IPS-20b (cell line): ENCODE measurements at regions not wholly inside any gene's neighbourhood (a gene's known extent, or its start where the extent isn't known, plus 50 kb on each side); places are given as distances from the start of the nearest gene placed in this dataset.

Experiments used
- H3K27ac ChIP-seq: one replicate; pipeline ENCODE4 v1.5.1; 2013; ENCODE audit warnings: low read length
- H3K27me3 ChIP-seq: 2 replicates; pipeline ENCODE4 v1.6.1; 2013; ENCODE audit warnings: mild to moderate bottlenecking, low read length, inconsistent platforms; ENCODE audit not compliant: insufficient read depth
- H3K36me3 ChIP-seq: 2 replicates; pipeline ENCODE4 v1.6.1; 2013; ENCODE audit warnings: low read depth, mild to moderate bottlenecking, inconsistent platforms, low read length, moderate library complexity; ENCODE audit not compliant: insufficient read depth
- H3K4me1 ChIP-seq: 2 replicates; pipeline ENCODE4 v1.6.1; 2013; ENCODE audit warnings: mild to moderate bottlenecking, control low read depth, inconsistent platforms, low read length, moderate library complexity; ENCODE audit not compliant: insufficient read depth
- H3K4me3 ChIP-seq: 2 replicates; pipeline ENCODE4 v1.5.1; 2013; ENCODE audit warnings: mild to moderate bottlenecking, low read length, inconsistent platforms
- H3K9ac ChIP-seq: 2 replicates; pipeline ENCODE4 v1.6.1; 2013; ENCODE audit warnings: low read depth, mild to moderate bottlenecking, inconsistent platforms, low read length, moderate library complexity
- H3K9me3 ChIP-seq: 2 replicates; pipeline ENCODE4 v1.6.1; 2013; ENCODE audit warnings: mild to moderate bottlenecking, low read depth, low read length, inconsistent platforms; ENCODE audit not compliant: insufficient read depth

DNA sequence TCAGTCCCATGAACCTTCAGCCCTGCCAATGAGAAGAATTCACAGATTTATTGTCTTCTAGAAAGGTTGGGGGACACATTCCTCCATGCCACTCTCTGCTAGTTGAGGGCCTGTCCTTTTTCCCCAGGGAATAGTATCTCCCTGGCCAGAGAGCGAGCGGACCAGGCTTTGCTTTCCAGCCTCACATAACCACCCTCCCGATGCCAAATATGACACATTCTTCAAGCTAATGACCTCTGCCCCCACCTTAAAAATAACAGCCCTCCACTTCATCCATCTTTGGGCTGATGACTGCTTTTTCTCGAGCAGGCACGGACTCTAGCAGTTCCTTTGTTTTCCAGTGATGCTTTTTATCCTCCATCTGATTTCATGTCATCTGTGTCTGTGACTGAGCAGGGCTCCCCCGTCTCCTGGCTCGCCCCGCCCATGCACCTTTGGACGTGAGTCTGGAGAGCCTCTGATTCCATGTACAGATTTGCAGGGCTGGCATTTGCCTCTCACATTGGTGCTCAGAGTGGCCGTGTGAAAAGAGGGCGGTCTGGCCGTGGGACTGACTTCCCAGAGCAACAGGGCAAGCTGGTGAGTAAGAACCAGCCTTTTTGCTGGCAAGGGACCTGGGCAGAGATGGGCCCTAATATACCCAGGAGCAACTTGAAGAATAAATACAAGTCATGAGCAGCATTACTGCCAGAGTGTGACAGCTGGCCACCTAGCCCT lies 279.8 kb downstream of the BCOR start:
- Histone ChIP-seq H3K9me3 (no peaks in the 10 kb centered on the region), H3K9ac (peak overlapping the region; percentile 85; the same call in 1 of the 2 replicates), H3K27ac (peak overlapping the region; percentile 52), H3K36me3 (no peaks in the 10 kb centered on the region), H3K4me3 (peak overlapping the region; percentile 59; the same call in 1 of the 2 replicates), H3K27me3 (peaks cover 10% of the 10 kb centered on the region), H3K4me1 (peaks cover 35% of the 10 kb centered on the region; the same call in 1 of the 2 replicates)

DNA sequence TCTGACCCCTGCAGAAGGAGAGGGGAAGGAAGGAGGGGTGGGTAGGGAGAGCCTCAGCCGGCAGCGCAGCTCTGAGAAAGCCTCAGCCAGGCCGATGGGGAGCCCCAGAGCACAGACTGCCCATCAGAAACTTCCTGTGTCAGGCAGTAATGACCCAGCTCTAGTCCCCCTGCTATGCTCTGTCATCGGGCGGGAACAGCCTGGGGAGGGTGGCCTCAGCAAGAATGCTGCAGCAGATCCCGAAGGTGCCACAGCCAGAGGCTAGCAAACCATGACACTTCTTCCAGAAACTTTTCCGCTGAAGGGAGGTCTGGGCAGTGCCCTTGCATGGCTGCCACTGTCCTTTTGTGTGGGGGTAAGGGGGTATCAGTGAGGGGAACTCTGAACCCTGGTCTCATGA lies 279.0 kb downstream of the BCOR start:
- H3K27me3 ChIP-seq, result peaks cover 18% of the 10 kb centered on the region
- peaks cover 35% of the 10 kb centered on the region; the same call in 1 of the 2 replicates for H3K4me1 ChIP-seq
- no peak overlapping the region for H3K27ac ChIP-seq
- H3K9ac ChIP-seq, result no peak overlapping the region
- H3K9me3 ChIP-seq, result no peaks in the 10 kb centered on the region
- no peak overlapping the region for H3K4me3 ChIP-seq
- H3K36me3 ChIP-seq, result no peaks in the 10 kb centered on the region

DNA sequence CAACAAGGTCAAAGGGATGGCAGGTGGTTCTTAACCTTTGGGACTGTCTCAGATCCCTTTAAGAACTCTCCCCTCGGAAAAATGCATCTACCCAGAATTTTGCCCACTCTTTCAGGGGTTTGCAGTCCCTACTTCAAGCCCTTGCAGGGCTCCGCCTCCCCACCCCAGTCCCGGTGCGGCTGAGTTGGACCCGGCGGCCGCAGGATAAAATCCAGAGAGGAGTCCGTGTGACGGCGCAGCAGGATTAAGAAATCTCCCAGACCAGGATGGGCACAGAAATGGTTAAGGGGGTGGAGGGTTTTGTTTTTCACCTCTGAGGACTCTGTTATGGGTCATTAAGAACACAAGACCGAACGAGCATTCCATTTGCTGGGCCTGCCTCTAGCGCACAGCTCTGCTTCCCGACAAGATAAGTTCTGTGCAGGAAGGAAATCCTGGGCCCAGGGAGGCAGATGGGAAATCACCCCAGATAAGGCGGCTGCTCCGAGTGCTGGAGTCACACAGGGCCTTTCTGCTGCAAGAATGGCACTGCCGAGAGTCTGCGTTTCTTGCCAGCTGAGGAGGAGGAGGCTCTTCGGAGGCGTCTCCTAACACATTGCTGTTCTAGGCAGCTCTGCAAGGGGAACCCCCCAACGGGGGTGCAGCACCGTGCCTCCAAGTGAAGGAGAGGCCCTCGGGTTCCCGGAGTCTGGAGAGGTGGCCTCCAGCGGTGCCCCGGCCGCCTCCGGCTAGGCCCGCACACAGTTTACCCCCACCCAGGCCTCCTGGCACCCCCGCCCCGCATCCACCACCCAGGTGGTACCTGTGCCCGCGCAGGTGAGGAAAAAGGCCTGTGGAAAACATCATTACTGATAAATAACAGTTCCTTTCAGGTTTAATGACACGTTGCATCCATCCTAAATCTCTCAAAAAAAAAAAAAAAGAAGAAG lies 277.6 kb downstream of the BCOR start:
- H3K4me1 ChIP-seq, result peaks cover 35% of the 10 kb centered on the region; the same call in 1 of the 2 replicates
- H3K27me3 ChIP-seq, result peaks cover 22% of the 10 kb centered on the region
- H3K27ac ChIP-seq, result no peak overlapping the region
- peak overlapping the region; percentile 63 for H3K4me3 ChIP-seq
- H3K9ac ChIP-seq, result peak overlapping the region; percentile 68; the same call in 1 of the 2 replicates
- H3K36me3 ChIP-seq, result no peaks in the 10 kb centered on the region
- no peaks in the 10 kb centered on the region for H3K9me3 ChIP-seq

DNA sequence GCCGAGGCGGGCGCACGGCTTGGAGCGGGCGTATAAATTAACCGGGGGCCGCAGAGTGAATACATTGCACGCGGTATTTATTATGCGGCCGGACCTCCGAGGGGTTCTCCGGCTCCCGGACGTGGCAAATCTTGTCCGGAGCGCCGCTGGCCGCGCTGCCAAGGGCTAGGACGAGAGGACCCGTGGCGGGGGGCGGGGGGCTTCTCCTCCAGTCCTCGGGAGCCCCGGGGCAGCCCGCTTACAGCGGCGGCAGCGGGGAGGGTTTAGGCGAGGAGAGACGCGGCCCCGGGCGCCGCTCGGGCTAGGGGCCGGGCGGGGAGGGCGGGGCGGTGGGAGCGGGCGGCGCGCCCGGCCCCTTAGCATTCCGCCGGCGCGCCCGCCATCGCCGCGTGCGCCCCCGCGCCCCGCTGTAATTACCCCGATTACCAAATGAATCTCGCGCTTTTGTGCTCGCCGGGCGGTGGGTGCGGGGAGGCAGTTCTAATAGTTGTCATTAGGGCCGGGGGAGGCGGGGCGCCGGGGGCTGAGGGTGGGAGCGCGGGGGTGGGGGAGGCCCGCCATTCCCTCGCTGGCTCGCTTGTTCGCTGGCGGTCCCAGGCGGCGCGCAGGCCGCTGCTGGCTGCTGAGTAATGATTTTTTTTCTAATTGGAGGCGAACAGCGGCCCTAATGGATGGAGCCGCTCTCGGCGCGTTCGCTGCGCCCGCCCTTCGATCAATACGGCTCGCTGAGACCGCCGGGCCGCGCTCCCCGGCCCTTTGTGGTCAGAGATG lies 276.6 kb downstream of the BCOR start:
- Histone ChIP-seq H3K27ac (no peak overlapping the region), H3K27me3 (peaks cover 22% of the 10 kb centered on the region), H3K4me3 (peak overlapping the region; percentile 63; the same call in 1 of the 2 replicates), H3K36me3 (no peaks in the 10 kb centered on the region), H3K4me1 (peaks cover 32% of the 10 kb centered on the region; the same call in 1 of the 2 replicates), H3K9ac (peak overlapping the region; percentile 68; the same call in 1 of the 2 replicates), H3K9me3 (no peaks in the 10 kb centered on the region)

DNA sequence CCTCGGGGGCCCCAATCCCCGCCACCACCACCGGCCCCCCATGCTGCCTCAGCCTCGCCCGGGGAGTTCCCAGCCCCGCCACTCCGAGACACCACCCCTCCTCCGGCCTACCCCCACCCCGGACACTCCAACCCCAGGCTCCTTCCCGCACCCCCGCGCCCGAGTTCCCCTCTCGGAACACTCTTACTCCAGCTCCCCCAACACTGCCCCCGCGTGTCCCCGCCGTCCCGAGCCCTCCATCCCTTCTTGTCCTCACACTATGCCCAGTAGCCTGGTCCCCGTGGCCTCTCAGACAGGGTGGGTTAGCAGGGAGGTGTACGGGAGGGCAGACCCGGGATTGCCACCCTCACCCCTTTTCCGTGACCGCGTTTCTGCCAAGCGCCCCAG lies 276.1 kb downstream of the BCOR start:
- H3K27me3 ChIP-seq, result peaks cover 22% of the 10 kb centered on the region
- peak overlapping the region; percentile 50; the same call in 1 of the 2 replicates for H3K4me3 ChIP-seq
- no peaks in the 10 kb centered on the region for H3K9me3 ChIP-seq
- H3K36me3 ChIP-seq, result no peaks in the 10 kb centered on the region
- peak overlapping the region; percentile 63; the same call in 1 of the 2 replicates for H3K9ac ChIP-seq
- H3K27ac ChIP-seq, result no peak overlapping the region
- H3K4me1 ChIP-seq, result peaks cover 27% of the 10 kb centered on the region; the same call in 1 of the 2 replicates

DNA sequence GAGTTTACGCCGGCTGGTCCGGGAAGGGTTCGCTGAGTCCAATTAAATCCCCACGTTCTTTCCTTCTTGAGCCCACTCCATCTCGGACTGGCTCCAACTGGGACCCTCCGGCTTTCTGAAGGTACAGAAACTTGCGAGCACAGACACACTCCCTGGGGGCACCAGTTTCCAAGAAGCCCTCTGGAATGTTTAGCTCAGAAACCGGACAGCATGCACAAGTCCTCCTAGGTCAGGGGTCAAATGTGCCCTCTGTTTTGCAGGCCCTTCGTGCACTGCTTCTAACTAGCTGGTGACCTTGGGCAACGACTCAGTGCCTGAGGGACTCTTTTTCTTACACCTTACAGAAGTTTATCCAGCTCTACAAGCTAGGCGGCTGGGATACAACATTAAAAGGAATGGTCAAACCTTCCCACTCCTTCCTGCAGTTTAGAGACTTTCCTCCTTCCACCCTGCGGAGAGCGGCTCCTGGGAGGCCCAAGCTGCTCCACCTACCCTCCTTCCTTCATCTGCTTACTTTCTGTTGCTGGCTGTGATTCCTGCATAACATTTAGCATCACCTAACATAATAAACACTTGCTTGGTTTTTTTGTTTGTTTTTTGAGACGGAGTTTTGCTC lies 275.5 kb downstream of the BCOR start:
- Histone ChIP-seq H3K36me3 (no peaks in the 10 kb centered on the region), H3K27me3 (peaks cover 22% of the 10 kb centered on the region), H3K9ac (peak overlapping the region; percentile 63; the same call in 1 of the 2 replicates), H3K27ac (no peak overlapping the region), H3K9me3 (no peaks in the 10 kb centered on the region), H3K4me3 (peak overlapping the region; percentile 50; the same call in 1 of the 2 replicates), H3K4me1 (peaks cover 26% of the 10 kb centered on the region; the same call in 1 of the 2 replicates)

DNA sequence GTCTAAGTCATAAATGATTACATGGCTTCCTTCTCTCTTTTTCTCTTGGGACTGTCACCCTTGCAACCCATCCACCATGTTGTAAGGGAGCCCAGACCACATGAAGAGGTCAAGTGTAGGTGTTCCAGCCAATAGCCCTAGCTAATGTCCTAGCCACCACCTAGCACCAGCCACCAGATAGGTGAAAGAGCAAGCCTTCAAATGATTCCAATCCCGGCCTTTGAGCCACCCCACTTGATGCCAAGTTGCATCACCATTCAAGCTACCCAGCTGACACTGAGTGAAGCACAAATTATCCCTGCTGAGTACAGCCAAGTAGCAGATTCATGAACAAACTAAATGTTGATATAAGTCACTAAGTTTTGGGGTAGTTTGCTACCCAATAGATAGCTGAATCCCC lies 274.3 kb downstream of the BCOR start:
- Histone ChIP-seq H3K9ac (no peak overlapping the region), H3K4me3 (no peak overlapping the region), H3K9me3 (no peaks in the 10 kb centered on the region), H3K27ac (no peak overlapping the region), H3K4me1 (peaks cover 17% of the 10 kb centered on the region; the same call in 1 of the 2 replicates), H3K36me3 (no peaks in the 10 kb centered on the region), H3K27me3 (peaks cover 22% of the 10 kb centered on the region)

DNA sequence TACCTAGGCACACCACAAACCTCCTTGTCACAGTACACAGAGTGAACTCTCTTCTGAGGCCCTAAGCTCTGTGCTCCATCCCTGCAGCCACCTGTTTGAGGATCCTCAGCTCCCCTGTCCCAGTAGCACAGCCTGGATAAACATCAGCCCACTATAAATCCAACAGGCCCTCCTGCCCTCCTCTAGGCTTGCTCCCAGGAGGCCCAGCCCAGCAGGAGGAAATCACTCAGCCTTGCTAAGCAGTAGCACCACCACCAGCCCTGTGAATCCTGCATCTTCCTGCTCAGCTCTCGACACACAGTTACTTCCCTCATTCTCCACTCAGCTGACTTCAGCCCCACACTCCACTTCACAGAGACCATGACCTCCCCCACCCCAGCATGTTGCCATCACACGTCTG lies 273.9 kb downstream of the BCOR start:
- H3K9ac ChIP-seq, result no peak overlapping the region
- no peaks in the 10 kb centered on the region for H3K9me3 ChIP-seq
- no peak overlapping the region for H3K27ac ChIP-seq
- peaks cover 17% of the 10 kb centered on the region; the same call in 1 of the 2 replicates for H3K4me1 ChIP-seq
- H3K4me3 ChIP-seq, result no peak overlapping the region
- H3K27me3 ChIP-seq, result peaks cover 21% of the 10 kb centered on the region
- H3K36me3 ChIP-seq, result no peaks in the 10 kb centered on the region

DNA sequence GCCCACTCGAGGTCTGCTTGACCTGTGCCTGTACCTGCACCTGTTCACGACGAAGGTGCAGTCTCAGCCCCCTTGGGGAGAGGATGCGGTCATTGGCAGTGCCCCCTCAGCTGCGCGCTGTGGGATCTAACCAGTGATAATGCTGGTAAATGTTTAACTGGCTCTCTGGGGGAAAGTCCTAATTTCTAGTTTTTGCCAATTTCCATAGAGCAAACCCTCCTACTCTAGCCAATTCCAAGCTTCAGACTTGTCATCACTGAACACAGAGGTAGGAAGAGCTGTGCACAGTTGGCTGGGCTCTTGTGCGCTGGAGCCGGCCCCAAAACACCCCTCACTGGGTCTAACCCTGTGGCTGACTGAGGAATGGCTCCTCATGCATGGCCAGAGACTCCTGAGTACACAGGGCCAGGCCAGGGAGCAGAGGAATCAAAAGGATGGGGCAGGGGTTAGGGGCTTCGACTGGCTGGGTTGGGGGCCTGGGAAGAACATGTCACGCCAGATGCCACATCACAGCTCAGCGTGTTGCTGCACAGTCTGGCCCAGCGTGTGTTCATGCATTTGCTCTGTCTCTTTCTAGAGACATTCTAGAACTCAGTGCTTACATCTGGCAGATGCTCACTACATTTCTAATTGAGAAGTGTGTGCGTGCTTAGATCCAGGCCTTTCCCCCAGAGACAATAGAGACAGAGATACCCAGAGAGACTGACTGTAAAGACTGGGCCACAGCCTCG lies 270.8 kb downstream of the BCOR start:
- Histone ChIP-seq H3K4me3 (no peak overlapping the region), H3K27me3 (peaks cover 12% of the 10 kb centered on the region; the same call in 1 of the 2 replicates), H3K36me3 (no peaks in the 10 kb centered on the region), H3K4me1 (peaks cover 3% of the 10 kb centered on the region; the same call in 1 of the 2 replicates), H3K9ac (no peak overlapping the region), H3K27ac (no peak overlapping the region), H3K9me3 (no peaks in the 10 kb centered on the region)

DNA sequence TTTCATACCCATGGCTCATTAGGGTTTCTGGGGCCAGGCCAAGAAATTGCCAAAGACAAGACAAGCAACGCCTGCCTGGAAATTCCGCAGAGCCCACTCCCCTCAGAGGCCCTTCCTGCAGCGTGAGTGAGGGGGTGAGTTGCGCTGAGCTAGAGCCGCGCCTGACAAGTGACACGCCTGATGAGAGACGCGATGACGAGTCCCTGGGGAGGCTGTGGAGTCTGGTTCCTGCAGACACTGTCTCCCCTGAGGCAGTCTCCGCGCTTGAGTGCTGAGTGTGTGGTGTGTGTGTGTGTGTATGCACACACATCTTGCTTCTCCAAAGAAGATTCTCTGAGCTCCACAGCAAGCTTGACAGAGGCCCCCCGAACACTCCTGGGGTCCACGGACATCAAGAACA lies 269.8 kb downstream of the BCOR start:
- Histone ChIP-seq H3K36me3 (no peaks in the 10 kb centered on the region), H3K27ac (no peak overlapping the region), H3K9me3 (no peaks in the 10 kb centered on the region), H3K4me3 (no peak overlapping the region), H3K9ac (no peak overlapping the region), H3K4me1 (no peaks in the 10 kb centered on the region), H3K27me3 (peaks cover 12% of the 10 kb centered on the region; the same call in 1 of the 2 replicates)
